ENCODE measurements at regions not wholly inside any gene's neighbourhood (a gene's known extent, or its start where the extent isn't known, plus 50 kb on each side); places are given as distances from the start of the nearest gene placed in this dataset.

DNA sequence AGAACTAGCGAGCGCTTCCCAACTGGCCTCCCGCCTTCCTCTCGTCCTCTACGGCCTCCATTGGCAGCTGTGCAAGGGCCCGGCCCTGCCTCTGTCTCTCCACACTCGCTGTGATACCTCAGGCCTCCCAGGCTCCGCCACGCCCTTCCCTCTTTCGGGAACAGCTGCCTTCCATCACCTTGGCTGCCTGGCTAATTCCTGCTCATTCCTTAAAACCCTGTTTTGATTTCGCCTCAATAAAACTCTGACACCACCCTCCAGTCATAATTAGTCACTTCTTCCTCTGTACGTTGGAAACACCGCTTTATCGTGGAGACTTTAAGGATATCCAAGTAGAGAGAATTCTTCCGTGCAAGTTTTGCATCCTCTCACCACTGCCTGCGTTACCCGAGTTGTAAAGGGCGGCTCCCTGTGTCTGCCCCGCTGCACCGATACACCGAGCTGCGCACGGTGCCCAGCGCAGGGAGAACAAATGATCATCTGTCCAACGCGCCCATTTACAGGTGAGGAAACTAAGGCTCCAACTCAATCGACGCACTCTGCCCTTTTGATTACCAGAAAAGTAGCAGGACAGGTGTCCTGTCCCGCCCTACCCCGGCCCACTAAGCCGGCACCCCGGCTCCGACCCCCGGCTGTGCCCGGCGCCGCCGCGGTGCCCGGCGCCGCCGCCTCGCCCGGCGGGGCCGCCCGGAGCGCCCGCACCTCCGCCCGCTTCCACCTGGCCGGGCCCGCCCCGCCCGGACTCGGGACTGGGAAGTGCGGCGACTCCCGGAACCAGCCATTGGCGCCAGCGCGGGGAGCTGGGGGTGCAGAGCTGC is 139.7 kb downstream of the SEC14L1 start (continued):
- TF ChIP-seq PHF8 (conservative IDR thresholded peaks at IDR 0.05; ENCODE audit: low read depth, low read length) (no peak), RNF2 (IDR thresholded peaks at IDR 0.05; ENCODE audit: borderline replicate concordance, low read depth, low read length, missing control alignments, poor library complexity, severe bottlenecking) (no peak)
